NCI-H460 (cell line): ENCODE measurements at regions not wholly inside any gene's neighbourhood (a gene's known extent, or its start where the extent isn't known, plus 50 kb on each side); places are given as distances from the start of the nearest gene placed in this dataset.

Source experiments
- DNase-seq: peaks from one replicate; pipeline ENCODE4 v3.0.0-alpha.2; 2016; ENCODE audit warnings: low read depth; ENCODE audit errors: extremely low read depth

- DNase-seq = peak; percentile 68
Observed at GRCh38 chr5:160508780-160509361, 87.2 kb downstream of the PTTG1 start.

GRCh38 chr5:160511280-160511929 is 89.8 kb downstream of the PTTG1 start:
- DNase-seq = no peak
